ENCODE measurements at regions not wholly inside any gene's neighbourhood (a gene's known extent, or its start where the extent isn't known, plus 50 kb on each side); places are given as distances from the start of the nearest gene placed in this dataset.

GRCh38 chr6:120186080-120186479 is 836.5 kb upstream of the MAN1A1 start:
- ATAC-seq (no peak), DNase-seq (no peak)
- H3K36me3 Mint-ChIP-seq: no peaks in the 10 kb centered on the region
- no peak overlapping the region for H3K4me3 Mint-ChIP-seq
- peaks cover 0 to 12% (median 0%) of the 10 kb centered on the region in 9 donors for H3K9me3 Mint-ChIP-seq
- POLR2A ChIA-PET: no interaction called here
- peaks cover 0 to 5% (median 0%) of the 10 kb centered on the region in 5 donors for H3K27me3 Mint-ChIP-seq
- H3K4me1 Mint-ChIP-seq: no peaks in the 10 kb centered on the region
- no peak overlapping the region for H3K27ac Mint-ChIP-seq

- POLR2A ChIA-PET: no interaction called here
- ATAC-seq: no peak
- H3K36me3 Mint-ChIP-seq: no peaks in the 10 kb centered on the region
- DNase-seq: no peak
- H3K9me3 Mint-ChIP-seq: peaks cover 0 to 8% (median 0%) of the 10 kb centered on the region in 9 donors
- no peak overlapping the region for H3K27ac Mint-ChIP-seq
- H3K4me1 Mint-ChIP-seq: peaks cover 0 to 3% (median 0%) of the 10 kb centered on the region in 4 donors
- H3K27me3 Mint-ChIP-seq: peaks cover 0 to 4% (median 0%) of the 10 kb centered on the region in 5 donors
- no peak overlapping the region for H3K4me3 Mint-ChIP-seq
Observed at GRCh38 chr6:120173250-120173649, 823.7 kb upstream of the MAN1A1 start.

- no peak overlapping the region for H3K27ac Mint-ChIP-seq
- H3K27me3 Mint-ChIP-seq: no peaks in the 10 kb centered on the region
- H3K36me3 Mint-ChIP-seq: no peaks in the 10 kb centered on the region
- peaks cover 0 to 5% (median 0%) of the 10 kb centered on the region in 9 donors for H3K9me3 Mint-ChIP-seq
- H3K4me3 Mint-ChIP-seq: no peak overlapping the region
- POLR2A ChIA-PET: interaction anchor here (1.1 kb wide), 1 partner anchor 1891 kb away, joined by 3 read pairs; no protein-coding TSS in a partner anchor
- no peaks in the 10 kb centered on the region for H3K4me1 Mint-ChIP-seq
- ATAC-seq (no peak), DNase-seq (no peak)
Observed at GRCh38 chr6:120164531-120164930, 815.0 kb upstream of the MAN1A1 start.

GRCh38 chr6:120157873-120158272 is 808.3 kb upstream of the MAN1A1 start:
- DNase-seq (no peak), ATAC-seq (no peak)
- Mint-ChIP-seq H3K4me3 (no peak overlapping the region), H3K9me3 (peaks cover 0 to 3% (median 0%) of the 10 kb centered on the region in 9 donors), H3K36me3 (no peaks in the 10 kb centered on the region), H3K4me1 (no peaks in the 10 kb centered on the region), H3K27ac (no peak overlapping the region), H3K27me3 (no peaks in the 10 kb centered on the region)
- POLR2A ChIA-PET: no interaction called here

GRCh38 chr6:120147071-120147871 is 797.7 kb upstream of the MAN1A1 start:
- Mint-ChIP-seq H3K9me3 (peaks cover 4 to 40% (median 14%) of the 10 kb centered on the region in 9 donors), H3K27ac (no peak overlapping the region), H3K4me1 (no peaks in the 10 kb centered on the region), H3K36me3 (peaks cover 0 to 7% (median 0%) of the 10 kb centered on the region in 3 donors), H3K27me3 (no peaks in the 10 kb centered on the region), H3K4me3 (no peak overlapping the region)
- no peak for ATAC-seq
- no peak for DNase-seq
- POLR2A ChIA-PET: no interaction called here

GRCh38 chr6:120141601-120142000 is 792.0 kb upstream of the MAN1A1 start:
- H3K27ac Mint-ChIP-seq: no peak overlapping the region
- no peak for DNase-seq
- no peak for ATAC-seq
- no peaks in the 10 kb centered on the region for H3K36me3 Mint-ChIP-seq
- no peaks in the 10 kb centered on the region for H3K4me1 Mint-ChIP-seq
- POLR2A ChIA-PET: no interaction called here
- peaks cover 0 to 2% (median 0%) of the 10 kb centered on the region in 9 donors for H3K9me3 Mint-ChIP-seq
- peaks cover 0 to 3% (median 0%) of the 10 kb centered on the region in 5 donors for H3K27me3 Mint-ChIP-seq
- H3K4me3 Mint-ChIP-seq: no peak overlapping the region

GRCh38 chr6:120137492-120137891 is 787.9 kb upstream of the MAN1A1 start:
- DNase-seq (no peak), ATAC-seq (no peak)
- Mint-ChIP-seq H3K36me3 (no peaks in the 10 kb centered on the region), H3K27me3 (peaks cover 0 to 3% (median 0%) of the 10 kb centered on the region in 5 donors), H3K27ac (no peak overlapping the region), H3K9me3 (peaks cover 0 to 2% (median 0%) of the 10 kb centered on the region in 9 donors), H3K4me1 (no peaks in the 10 kb centered on the region), H3K4me3 (no peak overlapping the region)
- POLR2A ChIA-PET: no interaction called here

- no peak overlapping the region for H3K4me3 Mint-ChIP-seq
- H3K4me1 Mint-ChIP-seq: peaks cover 0 to 13% (median 0%) of the 10 kb centered on the region in 4 donors
- H3K27me3 Mint-ChIP-seq: no peaks in the 10 kb centered on the region
- peaks cover 0 to 15% (median 0%) of the 10 kb centered on the region in 9 donors for H3K9me3 Mint-ChIP-seq
- DNase-seq (no peak), ATAC-seq (no peak)
- no peaks in the 10 kb centered on the region for H3K36me3 Mint-ChIP-seq
- POLR2A ChIA-PET: no interaction called here
- peak overlapping the region in 1 of 10 donors; percentile 18 for H3K27ac Mint-ChIP-seq
Observed at GRCh38 chr6:120129228-120129627, 779.7 kb upstream of the MAN1A1 start.

- H3K36me3 Mint-ChIP-seq: no peaks in the 10 kb centered on the region
- no peak overlapping the region for H3K27ac Mint-ChIP-seq
- no peak overlapping the region for H3K4me3 Mint-ChIP-seq
- peaks cover 0 to 19% (median 0%) of the 10 kb centered on the region in 9 donors for H3K9me3 Mint-ChIP-seq
- ATAC-seq (no peak), DNase-seq (no peak)
- H3K27me3 Mint-ChIP-seq: peaks cover 0 to 3% (median 0%) of the 10 kb centered on the region in 5 donors
- peaks cover 0 to 6% (median 0%) of the 10 kb centered on the region in 4 donors for H3K4me1 Mint-ChIP-seq
- POLR2A ChIA-PET: no interaction called here
Observed at GRCh38 chr6:120122401-120122800, 772.8 kb upstream of the MAN1A1 start.

- DNase-seq (no peak), ATAC-seq (no peak)
- H3K36me3 Mint-ChIP-seq: no peaks in the 10 kb centered on the region
- POLR2A ChIA-PET: no interaction called here
- no peaks in the 10 kb centered on the region for H3K27me3 Mint-ChIP-seq
- peaks cover 0 to 5% (median 0%) of the 10 kb centered on the region in 9 donors for H3K9me3 Mint-ChIP-seq
- no peak overlapping the region for H3K4me3 Mint-ChIP-seq
- no peak overlapping the region for H3K27ac Mint-ChIP-seq
- peaks cover 0 to 4% (median 0%) of the 10 kb centered on the region in 4 donors for H3K4me1 Mint-ChIP-seq
Observed at GRCh38 chr6:120116343-120116742, 766.8 kb upstream of the MAN1A1 start.

- DNase-seq (no peak), ATAC-seq (no peak)
- peaks cover 0 to 5% (median 0%) of the 10 kb centered on the region in 9 donors for H3K9me3 Mint-ChIP-seq
- H3K4me3 Mint-ChIP-seq: no peak overlapping the region
- POLR2A ChIA-PET: no interaction called here
- H3K36me3 Mint-ChIP-seq: no peaks in the 10 kb centered on the region
- H3K4me1 Mint-ChIP-seq: peaks cover 0 to 4% (median 0%) of the 10 kb centered on the region in 4 donors
- H3K27me3 Mint-ChIP-seq: peaks cover 0 to 3% (median 0%) of the 10 kb centered on the region in 5 donors
- H3K27ac Mint-ChIP-seq: no peak overlapping the region
Observed at GRCh38 chr6:120112980-120113379, 763.4 kb upstream of the MAN1A1 start.

GRCh38 chr6:120111001-120111400 is 761.4 kb upstream of the MAN1A1 start:
- ATAC-seq: no peak
- H3K4me3 Mint-ChIP-seq: no peak overlapping the region
- peaks cover 0 to 3% (median 0%) of the 10 kb centered on the region in 5 donors for H3K27me3 Mint-ChIP-seq
- no peaks in the 10 kb centered on the region for H3K36me3 Mint-ChIP-seq
- no peak for DNase-seq
- H3K27ac Mint-ChIP-seq: no peak overlapping the region
- POLR2A ChIA-PET: no interaction called here
- H3K9me3 Mint-ChIP-seq: peaks cover 0 to 5% (median 0%) of the 10 kb centered on the region in 9 donors
- H3K4me1 Mint-ChIP-seq: no peaks in the 10 kb centered on the region

GRCh38 chr6:120108061-120108795 is 758.7 kb upstream of the MAN1A1 start:
- ATAC-seq (no peak), DNase-seq (no peak)
- Mint-ChIP-seq H3K36me3 (no peaks in the 10 kb centered on the region), H3K9me3 (peaks cover 0 to 4% (median 0%) of the 10 kb centered on the region in 9 donors), H3K4me1 (no peaks in the 10 kb centered on the region), H3K27ac (no peak overlapping the region), H3K27me3 (peaks cover 0 to 3% (median 0%) of the 10 kb centered on the region in 5 donors), H3K4me3 (no peak overlapping the region)
- POLR2A ChIA-PET: no interaction called here
